IPS DF 19.7 (cell line): ENCODE measurements at regions not wholly inside any gene's neighbourhood (a gene's known extent, or its start where the extent isn't known, plus 50 kb on each side); places are given as distances from the start of the nearest gene placed in this dataset.

Experiments used
- DNase-seq: peaks from one replicate; pipeline ENCODE4 v3.0.0-alpha.2; 2013; ENCODE audit warnings: low read depth, low spot score

- no peak for DNase-seq
These were observed 76.6 kb upstream of the MAP4K3 start for GRCh38 chr2:39513641-39514094.

GRCh38 chr2:39514825-39515224 lies 77.7 kb upstream of the MAP4K3 start:
- DNase-seq, result no peak

GRCh38 chr2:39515273-39515896 lies 78.3 kb upstream of the MAP4K3 start:
- DNase-seq, result no peak

GRCh38 chr2:39515897-39516346 lies 78.8 kb upstream of the MAP4K3 start:
- no peak for DNase-seq

- DNase-seq, result peak; percentile 82
These were observed 79.4 kb upstream of the MAP4K3 start for GRCh38 chr2:39516347-39517101.

- DNase-seq, result no peak
These were observed 80.0 kb upstream of the MAP4K3 start for GRCh38 chr2:39517102-39517436.

GRCh38 chr2:39517622-39518021 lies 80.5 kb upstream of the MAP4K3 start:
- no peak for DNase-seq

GRCh38 chr2:39519886-39520285 lies 82.8 kb upstream of the MAP4K3 start:
- DNase-seq, result no peak

- no peak for DNase-seq
These were observed 84.9 kb upstream of the MAP4K3 start for GRCh38 chr2:39521876-39522517.

GRCh38 chr2:39522518-39522877 lies 85.4 kb upstream of the MAP4K3 start:
- DNase-seq, result no peak

GRCh38 chr2:39523308-39524044 lies 86.4 kb upstream of the MAP4K3 start:
- DNase-seq, result no peak

GRCh38 chr2:39524061-39524460 lies 87.0 kb upstream of the MAP4K3 start:
- no peak for DNase-seq

- no peak for DNase-seq
These were observed 87.9 kb upstream of the MAP4K3 start for GRCh38 chr2:39524756-39525635.

- no peak for DNase-seq
These were observed 88.7 kb upstream of the MAP4K3 start for GRCh38 chr2:39525636-39526412.

GRCh38 chr2:39528701-39529100 lies 91.6 kb upstream of the MAP4K3 start:
- DNase-seq, result no peak

- no peak for DNase-seq
These were observed 92.8 kb upstream of the MAP4K3 start for GRCh38 chr2:39529836-39530235.

GRCh38 chr2:39530411-39530866 lies 93.4 kb upstream of the MAP4K3 start:
- DNase-seq, result no peak

- no peak for DNase-seq
These were observed 94.2 kb upstream of the MAP4K3 start for GRCh38 chr2:39531220-39531777.

- DNase-seq, result no peak
These were observed 95.8 kb upstream of the MAP4K3 start for GRCh38 chr2:39532933-39533332.

- DNase-seq, result no peak
These were observed 97.1 kb upstream of the MAP4K3 start for GRCh38 chr2:39534095-39534711.
